GM06990 (cell line): ENCODE measurements at regions not wholly inside any gene's neighbourhood (a gene's known extent, or its start where the extent isn't known, plus 50 kb on each side); places are given as distances from the start of the nearest gene placed in this dataset.
A peak's percentile ranks its signal among the peaks of the same experiment; 100 is the strongest.

Experiments used
- DNase-seq: peaks from one replicate; pipeline ENCODE4 v3.0.0-alpha.2; 2011; ENCODE audit not compliant: insufficient read length; ENCODE audit errors: extremely low read depth
- H3K27me3 ChIP-seq: replicated peaks from 2 replicates; pipeline ENCODE4 v1.6.0; 2011; ENCODE audit warnings: low read length; ENCODE audit not compliant: control insufficient read depth, insufficient read depth
- H3K36me3 ChIP-seq: 2 replicates; pipeline ENCODE4 v1.5.1; 2011; ENCODE audit warnings: low read length; ENCODE audit not compliant: control insufficient read depth, insufficient read depth
- H3K4me3 ChIP-seq: replicated peaks from 2 replicates; pipeline ENCODE4 v1.5.1; 2011; ENCODE audit warnings: low read depth, mild to moderate bottlenecking, control low read depth, low read length
- CTCF ChIP-seq: IDR thresholded peaks from 2 replicates; pipeline ENCODE4 v1.5.1; 2011; ENCODE audit warnings: low read length, control low read depth, mild to moderate bottlenecking, inconsistent platforms; ENCODE audit not compliant: insufficient read depth, poor library complexity, severe bottlenecking

DNA sequence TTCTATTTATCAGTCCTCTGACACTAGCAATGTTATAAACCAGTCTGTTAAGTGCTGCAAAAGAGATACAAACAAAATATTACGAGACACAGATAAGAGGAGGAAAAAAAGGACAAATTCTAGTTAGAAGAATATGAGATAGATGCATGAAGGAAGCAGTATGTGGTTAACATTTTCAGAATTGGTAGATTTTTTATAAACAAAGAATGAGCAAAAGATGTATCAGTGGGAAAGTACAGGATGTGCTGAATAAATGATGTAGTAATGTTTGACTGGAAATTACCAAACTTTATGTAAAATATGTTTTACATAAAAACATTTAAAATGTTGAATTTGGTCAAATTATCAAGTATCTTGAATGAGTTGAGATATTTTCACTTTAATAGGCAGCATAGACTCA is 574.2 kb downstream of the NUF2 start:
- H3K4me3 ChIP-seq: no peak overlapping the region
- TF ChIP-seq CTCF: no peak
- H3K27me3 ChIP-seq: no peaks in the 10 kb centered on the region
- DNase-seq: no peak
- H3K36me3 ChIP-seq: no peaks in the 10 kb centered on the region

GRCh38 chr1:163897412-163898155 is 575.8 kb downstream of the NUF2 start:
- TF ChIP-seq CTCF: no peak
- no peak for DNase-seq

DNA sequence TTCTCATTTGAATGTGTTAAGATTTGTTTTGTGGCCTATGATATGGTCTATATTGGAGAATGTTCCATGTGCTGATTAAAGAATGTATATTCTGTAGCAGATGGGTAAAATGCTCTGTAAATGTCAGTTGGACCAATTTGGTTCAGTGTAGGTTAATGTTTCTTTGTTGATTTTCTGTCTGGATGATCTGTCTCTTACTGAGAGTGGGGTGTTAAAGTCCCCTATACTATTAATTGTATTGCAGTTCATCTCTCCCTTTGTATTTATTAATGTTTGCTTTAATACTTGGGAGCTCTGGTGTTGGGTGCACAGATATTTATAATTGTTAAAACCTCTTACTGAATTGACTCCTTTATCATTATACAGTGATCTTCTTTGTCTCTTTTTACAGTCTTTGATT is 584.5 kb downstream of the NUF2 start:
- no peak for DNase-seq
- TF ChIP-seq CTCF: no peak
- Histone ChIP-seq H3K27me3 (no peaks in the 10 kb centered on the region), H3K36me3 (no peaks in the 10 kb centered on the region), H3K4me3 (no peak overlapping the region)

More at GRCh38 chr1:163897412-163898155, 575.8 kb downstream of the NUF2 start:
- no peaks in the 10 kb centered on the region for H3K27me3 ChIP-seq
- H3K36me3 ChIP-seq: no peaks in the 10 kb centered on the region
- no peak overlapping the region for H3K4me3 ChIP-seq

GRCh38 chr1:163912170-163912884 is 590.6 kb downstream of the NUF2 start:
- no peaks in the 10 kb centered on the region for H3K27me3 ChIP-seq
- H3K4me3 ChIP-seq: no peak overlapping the region
- no peaks in the 10 kb centered on the region for H3K36me3 ChIP-seq
- DNase-seq: no peak
- TF ChIP-seq CTCF: no peak

DNA sequence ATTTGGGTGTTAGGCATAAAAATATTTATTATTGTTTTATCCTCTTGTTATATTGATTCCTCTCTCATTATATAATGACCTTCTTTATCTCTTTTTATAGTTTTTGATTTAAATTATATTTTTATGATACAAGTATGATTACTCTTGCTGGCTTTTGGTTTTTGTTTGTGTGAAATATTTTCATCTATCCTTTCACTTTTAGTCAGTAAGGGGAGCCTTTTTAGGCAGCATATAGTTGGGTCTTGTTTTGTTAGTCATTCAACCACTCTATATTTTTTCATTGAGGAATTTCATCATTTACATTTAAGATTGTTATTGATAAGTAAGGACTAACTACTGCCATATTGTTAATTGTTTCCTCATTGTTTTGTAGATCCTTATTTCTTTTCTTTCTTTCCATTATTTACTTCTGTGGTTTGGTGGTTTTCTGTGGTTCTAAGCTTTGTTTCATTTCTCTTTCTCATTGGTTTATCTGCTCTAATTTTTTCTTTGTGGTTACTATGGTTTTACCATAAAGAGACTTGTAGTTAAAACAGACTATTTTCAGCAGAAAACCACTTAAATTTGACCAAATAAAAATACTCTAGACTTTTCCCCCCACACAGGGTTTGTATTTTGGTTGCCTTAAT is 593.1 kb downstream of the NUF2 start:
- peak; percentile 1 for DNase-seq
- H3K36me3 ChIP-seq: no peaks in the 10 kb centered on the region
- no peak overlapping the region for H3K4me3 ChIP-seq
- H3K27me3 ChIP-seq: no peaks in the 10 kb centered on the region
- TF ChIP-seq CTCF: no peak
